IMR-90 (cell line): ENCODE measurements at regions not wholly inside any gene's neighbourhood (a gene's known extent, or its start where the extent isn't known, plus 50 kb on each side); places are given as distances from the start of the nearest gene placed in this dataset.

Experiments used
- ATAC-seq: fragments of 200-7000 bp; cut with Tn5 transposase; 2 replicates; pipeline ENCODE4 v1.9.1; 2020; ENCODE audit warnings: low read depth, mild to moderate bottlenecking, moderate library complexity
- BruUV-seq: library from RNA; stranded (reverse); fragments of 400-500 nt; replicated peaks from 2 replicates; lab custom pipeline; 2021; lab: Mats Ljungman, UMichigan
- CTCF ChIA-PET: fragments of 300-600 bp; formaldehyde crosslinking; extraction: SDS; loops from one replicate; lab custom pipeline; 2021; ENCODE audit warnings: antibody characterized with exemption; lab: Yijun Ruan, JAX
- POLR2A ChIA-PET: fragments of 300-600 bp; sonication (Branson Sonifier 250); formaldehyde crosslinking; loops from one replicate; lab custom pipeline; 2022; ENCODE audit warnings: antibody characterized with exemption; ENCODE audit not compliant: unreplicated experiment; lab: Charles Lee
- DNase-seq: peaks from one replicate; pipeline ENCODE4 v3.0.0; 2013
- H2AFZ ChIP-seq: replicated peaks from 2 replicates; pipeline ENCODE3; 2013; ENCODE audit warnings: low read length, mild to moderate bottlenecking; ENCODE audit not compliant: poor library complexity
- H2AK5ac ChIP-seq: 2 replicates; pipeline ENCODE4 v1.6.1; 2013; ENCODE audit warnings: low read depth, low read length, inconsistent platforms
- H2AK9ac ChIP-seq: replicated peaks from 2 replicates; pipeline ENCODE3; 2013; ENCODE audit warnings: mild to moderate bottlenecking, low read depth, low read length, moderate library complexity; ENCODE audit not compliant: poor library complexity
- H2BK120ac ChIP-seq: 2 replicates; pipeline ENCODE4 v1.6.1; 2013; ENCODE audit warnings: low read depth, low read length, inconsistent platforms
- H2BK15ac ChIP-seq: 3 replicates; pipeline ENCODE4 v1.6.1; 2013; ENCODE audit warnings: low read depth, low read length, inconsistent platforms
- H2BK20ac ChIP-seq: 2 replicates; pipeline ENCODE4 v1.6.1; 2013; ENCODE audit warnings: low read depth, mild to moderate bottlenecking, inconsistent platforms, low read length, moderate library complexity
- H2BK5ac ChIP-seq: 2 replicates; pipeline ENCODE4 v1.6.1; 2013; ENCODE audit warnings: mild to moderate bottlenecking, low read depth, low read length, inconsistent platforms; ENCODE audit not compliant: poor library complexity, severe bottlenecking
- H3K14ac ChIP-seq: replicated peaks from 2 replicates; pipeline ENCODE4 v1.6.1; 2013; ENCODE audit warnings: low read depth, low read length, inconsistent platforms
- H3K18ac ChIP-seq: 2 replicates; pipeline ENCODE4 v1.6.1; 2013; ENCODE audit warnings: low read depth, low read length, control low read depth
- H3K23ac ChIP-seq: 2 replicates; pipeline ENCODE4 v1.6.1; 2013; ENCODE audit warnings: low read depth, low read length, inconsistent platforms
- H3K27ac ChIP-seq: 2 replicates; pipeline ENCODE4 v1.5.1; 2013; ENCODE audit warnings: mild to moderate bottlenecking, control low read depth, low read length; ENCODE audit not compliant: insufficient read depth
- H3K27me3 ChIP-seq: 2 replicates; pipeline ENCODE4 v1.6.1; 2013; ENCODE audit warnings: low read length; ENCODE audit not compliant: control insufficient read depth, insufficient read depth
- H3K36me3 ChIP-seq: 2 replicates; pipeline ENCODE4 v1.6.1; 2013; ENCODE audit warnings: low read length, mixed read lengths; ENCODE audit not compliant: control insufficient read depth, insufficient read depth
- H3K4ac ChIP-seq: 2 replicates; pipeline ENCODE4 v1.6.1; 2013; ENCODE audit warnings: low read depth, low read length, inconsistent platforms
- H3K4me1 ChIP-seq: 2 replicates; pipeline ENCODE4 v1.6.1; 2013; ENCODE audit warnings: low read length, mixed read lengths; ENCODE audit not compliant: control insufficient read depth, insufficient read depth
- H3K4me2 ChIP-seq: 2 replicates; pipeline ENCODE4 v1.6.1; 2013; ENCODE audit warnings: low read depth, mild to moderate bottlenecking, control low read depth, low read length, moderate library complexity
- H3K4me3 ChIP-seq: 2 replicates; pipeline ENCODE4 v1.5.1; 2013; ENCODE audit warnings: low read depth, mild to moderate bottlenecking, control low read depth, low read length, moderate library complexity; ENCODE audit not compliant: insufficient read depth
- H3K56ac ChIP-seq: 2 replicates; pipeline ENCODE4 v1.6.1; 2013; ENCODE audit warnings: low read length, inconsistent platforms; ENCODE audit not compliant: insufficient read depth; ENCODE audit errors: extremely low read depth
- H3K79me1 ChIP-seq, 2 experiments: 2 replicates each; pipeline ENCODE4 v1.6.1; 2013; ENCODE audit warnings: low read length in 2 of 2, inconsistent platforms in 1 of 2, low read depth in 1 of 2
- H3K9ac ChIP-seq: 2 replicates; pipeline ENCODE4 v1.6.1; 2013; ENCODE audit warnings: low read depth, low read length, control low read depth
- H3K9me1 ChIP-seq: 2 replicates; pipeline ENCODE4 v1.6.1; 2013; ENCODE audit warnings: low read length, inconsistent platforms; ENCODE audit not compliant: insufficient read depth
- H3K9me3 ChIP-seq: 2 replicates; pipeline ENCODE4 v1.6.1; 2013; ENCODE audit warnings: low read length; ENCODE audit not compliant: control insufficient read depth, insufficient read depth
- H4K20me1 ChIP-seq: 2 replicates; pipeline ENCODE4 v1.6.1; 2013; ENCODE audit warnings: low read length, inconsistent platforms; ENCODE audit not compliant: insufficient read depth
- H4K5ac ChIP-seq: 2 replicates; pipeline ENCODE4 v1.6.1; 2013; ENCODE audit warnings: mild to moderate bottlenecking, low read depth, low read length, control low read depth
- H4K8ac ChIP-seq, 2 experiments: 2 replicates each; pipeline ENCODE4 v1.6.1; 2013; ENCODE audit warnings: low read depth in 2 of 2, low read length in 2 of 2, control low read depth in 1 of 2, inconsistent platforms in 1 of 2
- H4K91ac ChIP-seq: 2 replicates; pipeline ENCODE4 v1.6.1; 2013; ENCODE audit warnings: low read depth, low read length, inconsistent platforms; ENCODE audit not compliant: insufficient read depth
- MAZ ChIP-seq: IDR thresholded peaks from 2 replicates; pipeline ENCODE4 v1.6.1; 2012; ENCODE audit warnings: low read depth, mild to moderate bottlenecking, low read length, improper control_type of control experiment, moderate library complexity, borderline replicate concordance
- MXI1 ChIP-seq: IDR thresholded peaks from 2 replicates; pipeline ENCODE4 v1.6.1; 2012; ENCODE audit warnings: low read depth, mild to moderate bottlenecking, low read length, moderate library complexity, borderline replicate concordance
- NFE2L2 ChIP-seq: fragments of 150-350 bp; IDR thresholded peaks from 2 replicates; pipeline ENCODE4 v1.6.1; 2016; ENCODE audit warnings: low read depth, mild to moderate bottlenecking, low read length
- POLR2A ChIP-seq: IDR thresholded peaks from 2 replicates; pipeline ENCODE4 v1.6.1; 2012; ENCODE audit warnings: mild to moderate bottlenecking, low read depth, low read length
- RAD21 ChIP-seq: IDR thresholded peaks from 2 replicates; pipeline ENCODE4 v1.6.1; 2012; ENCODE audit warnings: low read length, improper control_type of control experiment
- RCOR1 ChIP-seq: IDR thresholded peaks from 2 replicates; pipeline ENCODE4 v1.6.1; 2012; ENCODE audit warnings: mild to moderate bottlenecking, low read length, improper control_type of control experiment; ENCODE audit not compliant: insufficient replicate concordance
- SMC3 ChIP-seq: fragments of 150-350 bp; IDR thresholded peaks from 2 replicates; pipeline ENCODE4 v1.6.1; 2016; ENCODE audit warnings: low read depth, mild to moderate bottlenecking, antibody characterized with exemption, low read length, moderate library complexity
- WGBS, 2 experiments: methylation state at CpG; one replicate each; pipeline versions ENCODE4 v1.1.5 to v1.1.7; 2013; ENCODE audit warnings: missing lambda C conversion rate in 2 of 2; ENCODE audit not compliant: insufficient read length in 1 of 2; ENCODE audit errors: extremely low coverage in 2 of 2; 5-methylcytosine and 5-hydroxymethylcytosine counted together
- dilution Hi-C: fragments of 300-500 bp; cut with HindIII; formaldehyde crosslinking; loops from one replicate; pipeline ENCODE4 v1.14.3; 2018; ENCODE audit warnings: low sequenced_read_pairs; ENCODE audit not compliant: unreplicated experiment
- in situ Hi-C: fragments of 300-500 bp; cut with MboI; formaldehyde crosslinking; loops from 3 replicates; pipeline ENCODE4 v1.14.3; 2019; ENCODE audit warnings: low sequenced_read_pairs, inconsistent platforms, mixed read lengths
- intact Hi-C: fragments of 100-400 bp; cut with micrococcal nuclease; formaldehyde crosslinking; loops from 2 replicates; pipeline ENCODE4 v1.10.0; 2022
- TF ChIP-seq, protein P1 (sequence below): fragments of 150-350 bp; IDR thresholded peaks from 2 replicates; pipeline ENCODE4 v1.6.1; 2016; ENCODE audit warnings: low read depth, mild to moderate bottlenecking, low read length, moderate library complexity, borderline replicate concordance

DNA sequence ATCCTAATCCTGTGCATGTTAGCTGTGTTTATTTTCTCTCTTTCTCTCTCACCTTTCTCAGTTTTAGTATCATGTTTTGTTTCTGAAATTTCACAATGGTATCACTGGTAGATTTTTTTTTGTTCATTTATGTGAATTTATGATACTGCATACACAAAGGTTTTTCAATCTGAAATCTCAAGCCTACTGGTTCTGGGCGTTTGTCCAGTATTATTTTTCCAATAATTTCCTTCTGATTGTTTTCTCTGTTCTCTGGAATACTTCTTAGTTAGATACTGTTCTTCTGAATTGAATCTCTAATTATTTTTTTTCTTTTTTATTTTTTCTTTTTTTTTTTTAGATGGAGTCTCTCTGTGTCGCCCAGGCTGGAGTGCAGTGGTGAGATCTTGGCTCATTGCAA lies 96.2 kb upstream of the TMEM72 start:
- H3K4me1 ChIP-seq = peaks cover 8% of the 10 kb centered on the region; the same call in 1 of the 2 replicates
- H3K27ac ChIP-seq = no peak overlapping the region
- no peak overlapping the region for H3K4me3 ChIP-seq
- H3K23ac ChIP-seq = no peak overlapping the region
- no peak for TF ChIP-seq MXI1
- no peak for TF ChIP-seq RCOR1
- TF ChIP-seq, protein P1, sequence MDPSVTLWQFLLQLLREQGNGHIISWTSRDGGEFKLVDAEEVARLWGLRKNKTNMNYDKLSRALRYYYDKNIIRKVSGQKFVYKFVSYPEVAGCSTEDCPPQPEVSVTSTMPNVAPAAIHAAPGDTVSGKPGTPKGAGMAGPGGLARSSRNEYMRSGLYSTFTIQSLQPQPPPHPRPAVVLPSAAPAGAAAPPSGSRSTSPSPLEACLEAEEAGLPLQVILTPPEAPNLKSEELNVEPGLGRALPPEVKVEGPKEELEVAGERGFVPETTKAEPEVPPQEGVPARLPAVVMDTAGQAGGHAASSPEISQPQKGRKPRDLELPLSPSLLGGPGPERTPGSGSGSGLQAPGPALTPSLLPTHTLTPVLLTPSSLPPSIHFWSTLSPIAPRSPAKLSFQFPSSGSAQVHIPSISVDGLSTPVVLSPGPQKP = no peak
- no peak for TF ChIP-seq SMC3
- no peak for TF ChIP-seq POLR2A
- TF ChIP-seq RAD21 = no peak
- no peak for TF ChIP-seq NFE2L2
- no peak for TF ChIP-seq MAZ
- intact Hi-C loops (no loop called here), in situ Hi-C loops (no loop called here), dilution Hi-C loops (no loop called here)
- no peaks in the 10 kb centered on the region for H3K79me1 ChIP-seq
- H4K5ac ChIP-seq = no peak overlapping the region
- no peaks in the 10 kb centered on the region for H3K27me3 ChIP-seq
- H2AFZ ChIP-seq = no peak overlapping the region
- no peak overlapping the region for H3K9ac ChIP-seq
- ATAC-seq (no peak), DNase-seq (no peak)
- no peak overlapping the region for H2BK5ac ChIP-seq
- no peak overlapping the region for H3K18ac ChIP-seq
- no peak overlapping the region for H2BK120ac ChIP-seq
- no peaks in the 10 kb centered on the region for H4K20me1 ChIP-seq
- H2BK15ac ChIP-seq = no peak overlapping the region
- H3K14ac ChIP-seq = no peak overlapping the region
- H3K9me1 ChIP-seq = peaks cover 7% of the 10 kb centered on the region
- no peak overlapping the region for H3K4ac ChIP-seq
- H3K4me2 ChIP-seq = no peak overlapping the region
- H2AK5ac ChIP-seq = no peak overlapping the region
- WGBS, 2 experiments = no CpG with 5 or more reads among the region's 2 CpGs
- CTCF ChIA-PET = no interaction called here
- H3K56ac ChIP-seq = no peak overlapping the region
- H2AK9ac ChIP-seq = no peak overlapping the region
- H3K36me3 ChIP-seq = no peaks in the 10 kb centered on the region
- no peaks in the 10 kb centered on the region for H3K9me3 ChIP-seq
- H2BK20ac ChIP-seq = no peak overlapping the region
- BruUV-seq = no TSS peak
- no peak overlapping the region for H4K91ac ChIP-seq
- POLR2A ChIA-PET = interaction anchor here (0.6 kb wide), 1 partner anchor 25 kb away, joined by 3 read pairs; no protein-coding TSS in a partner anchor
- no peak overlapping the region for H4K8ac ChIP-seq
